ENCODE measurements at regions not wholly inside any gene's neighbourhood (a gene's known extent, or its start where the extent isn't known, plus 50 kb on each side); places are given as distances from the start of the nearest gene placed in this dataset.
"Not testable (repeated sequence)": the region's sequence is repeated elsewhere in the genome, so short reads cannot be mapped to it uniquely, and the experiment has no call there.

GRCh38 chr2:101583861-101584260, 108.9 kb upstream of the RFX8 start:
- Mint-ChIP-seq H3K27ac (ENCODE audit: unreplicated experiment) (no peak overlapping the region), H3K27me3 (ENCODE audit: unreplicated experiment) (peaks cover under 1% of the 10 kb centered on the region), H3K4me3 (ENCODE audit: unreplicated experiment) (no peak overlapping the region), H3K36me3 (ENCODE audit: low read depth, unreplicated experiment) (no peaks in the 10 kb centered on the region), H3K9me3 (ENCODE audit: unreplicated experiment) (no peaks in the 10 kb centered on the region), H3K4me1 (ENCODE audit: unreplicated experiment) (no peaks in the 10 kb centered on the region)
- no peak for DNase-seq (ENCODE audit: low spot score)
- TF ChIP-seq CTCF (IDR thresholded peaks at IDR 0.05; ENCODE audit: unreplicated experiment), result no peak

- H3K27me3 Mint-ChIP-seq (ENCODE audit: unreplicated experiment), result peaks cover 3% of the 10 kb centered on the region
- H3K4me1 Mint-ChIP-seq (ENCODE audit: unreplicated experiment), result no peaks in the 10 kb centered on the region
- TF ChIP-seq CTCF (IDR thresholded peaks at IDR 0.05; ENCODE audit: unreplicated experiment), result no peak
- no peaks in the 10 kb centered on the region for H3K36me3 Mint-ChIP-seq (ENCODE audit: low read depth, unreplicated experiment)
- no peak overlapping the region for H3K4me3 Mint-ChIP-seq (ENCODE audit: unreplicated experiment)
- H3K9me3 Mint-ChIP-seq (ENCODE audit: unreplicated experiment), result no peaks in the 10 kb centered on the region
- DNase-seq (ENCODE audit: low spot score), result no peak
- H3K27ac Mint-ChIP-seq (ENCODE audit: unreplicated experiment), result no peak overlapping the region
Observed at GRCh38 chr2:101581675-101582299, 106.9 kb upstream of the RFX8 start.

GRCh38 chr2:101580528-101580927, 105.6 kb upstream of the RFX8 start:
- Mint-ChIP-seq H3K36me3 (ENCODE audit: low read depth, unreplicated experiment) (no peaks in the 10 kb centered on the region), H3K27me3 (ENCODE audit: unreplicated experiment) (peaks cover 3% of the 10 kb centered on the region), H3K4me3 (ENCODE audit: unreplicated experiment) (no peak overlapping the region), H3K4me1 (ENCODE audit: unreplicated experiment) (no peaks in the 10 kb centered on the region), H3K27ac (ENCODE audit: unreplicated experiment) (no peak overlapping the region), H3K9me3 (ENCODE audit: unreplicated experiment) (no peaks in the 10 kb centered on the region)
- no peak for DNase-seq (ENCODE audit: low spot score)
- TF ChIP-seq CTCF (IDR thresholded peaks at IDR 0.05; ENCODE audit: unreplicated experiment), result no peak

GRCh38 chr2:101578671-101579070, 103.8 kb upstream of the RFX8 start:
- no peak overlapping the region for H3K4me3 Mint-ChIP-seq (ENCODE audit: unreplicated experiment)
- no peak for DNase-seq (ENCODE audit: low spot score)
- H3K36me3 Mint-ChIP-seq (ENCODE audit: low read depth, unreplicated experiment), result no peaks in the 10 kb centered on the region
- no peak overlapping the region for H3K27ac Mint-ChIP-seq (ENCODE audit: unreplicated experiment)
- H3K9me3 Mint-ChIP-seq (ENCODE audit: unreplicated experiment), result no peaks in the 10 kb centered on the region
- H3K4me1 Mint-ChIP-seq (ENCODE audit: unreplicated experiment), result no peaks in the 10 kb centered on the region
- TF ChIP-seq CTCF (IDR thresholded peaks at IDR 0.05; ENCODE audit: unreplicated experiment), result no peak
- H3K27me3 Mint-ChIP-seq (ENCODE audit: unreplicated experiment), result peaks cover 3% of the 10 kb centered on the region

- not testable (repeated sequence) for H3K27ac Mint-ChIP-seq (ENCODE audit: unreplicated experiment); DNase-seq (ENCODE audit: low spot score); H3K4me3 Mint-ChIP-seq (ENCODE audit: unreplicated experiment); H3K9me3 Mint-ChIP-seq (ENCODE audit: unreplicated experiment); H3K4me1 Mint-ChIP-seq (ENCODE audit: unreplicated experiment); H3K36me3 Mint-ChIP-seq (ENCODE audit: low read depth, unreplicated experiment); H3K27me3 Mint-ChIP-seq (ENCODE audit: unreplicated experiment)
Observed at GRCh38 chr2:101578135-101578534, 103.2 kb upstream of the RFX8 start.

All from endothelial cell (in vitro differentiated cells).